ENCODE measurements at regions not wholly inside any gene's neighbourhood (a gene's known extent, or its start where the extent isn't known, plus 50 kb on each side); places are given as distances from the start of the nearest gene placed in this dataset.
A peak's percentile ranks its signal among the peaks of the same experiment; 100 is the strongest.

DNA sequence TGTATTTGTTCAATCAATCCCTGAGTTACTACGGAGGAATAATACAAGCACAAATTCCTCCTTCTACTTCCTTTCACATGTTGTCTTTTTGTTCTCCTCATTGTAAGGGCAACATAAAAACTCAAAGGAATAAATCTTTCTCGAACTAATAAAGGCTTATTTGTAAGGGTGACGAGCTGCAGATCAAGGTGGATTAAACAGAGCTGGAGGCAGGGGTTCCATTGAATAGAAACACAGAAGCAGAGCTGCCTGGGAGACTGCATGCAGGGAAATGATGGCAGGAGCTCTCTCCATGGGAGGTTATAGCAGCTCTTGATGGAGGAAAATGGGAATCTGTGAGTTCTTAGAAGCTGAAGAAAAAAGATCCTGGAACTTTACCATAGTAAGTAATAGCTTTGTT lies 160.2 kb downstream of the CYYR1 start:
- no peak for DNase-seq

- no peak for DNase-seq
These were observed 163.4 kb downstream of the CYYR1 start for GRCh38 chr21:26409735-26410134.

GRCh38 chr21:26408511-26408910 lies 164.6 kb downstream of the CYYR1 start:
- no peak for DNase-seq

DNA sequence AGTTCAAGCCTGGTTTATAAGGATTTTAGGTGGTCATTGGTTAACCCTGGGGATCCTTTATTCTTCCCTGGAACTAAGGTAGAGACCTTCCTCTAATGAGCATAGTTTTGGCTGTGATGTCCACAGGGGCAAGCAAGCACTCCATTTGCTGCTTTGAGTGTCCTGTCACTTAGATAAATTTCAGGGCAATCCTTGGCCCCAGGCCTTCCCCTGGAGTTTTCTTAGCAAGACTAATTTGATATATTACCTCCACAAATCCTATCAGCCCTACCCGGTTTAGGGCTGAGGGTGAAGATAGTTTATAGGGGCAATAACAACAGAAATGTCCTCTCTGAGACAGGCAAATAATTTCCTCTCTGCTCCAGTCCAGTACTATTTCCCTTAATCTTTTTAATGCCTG lies 166.6 kb downstream of the CYYR1 start:
- DNase-seq: no peak

GRCh38 chr21:26405735-26406361 lies 167.2 kb downstream of the CYYR1 start:
- peak in 1 of 2 donors; percentile 4 for DNase-seq

- DNase-seq: no peak
These were observed 168.0 kb downstream of the CYYR1 start for GRCh38 chr21:26405071-26405470.

DNA sequence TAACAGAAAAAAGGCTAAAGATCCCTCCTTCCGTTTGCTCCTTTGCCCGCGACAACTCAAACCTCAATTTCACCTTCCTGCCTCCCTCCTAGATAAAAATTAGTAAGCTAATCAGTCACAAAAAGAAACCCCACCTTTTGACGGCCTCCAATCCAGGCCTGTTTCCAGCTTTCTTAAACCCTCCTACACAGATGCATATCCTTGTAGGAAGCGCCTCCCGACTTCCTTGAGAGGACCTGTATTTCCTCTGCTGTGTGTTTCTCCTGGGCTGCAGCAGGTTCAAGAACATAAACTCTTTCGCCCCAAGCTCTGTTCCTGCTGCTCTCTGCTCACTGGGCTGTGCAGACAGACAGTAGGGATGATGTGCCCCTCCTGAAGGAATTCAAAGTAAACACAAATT lies 168.8 kb downstream of the CYYR1 start:
- DNase-seq: no peak

DNA sequence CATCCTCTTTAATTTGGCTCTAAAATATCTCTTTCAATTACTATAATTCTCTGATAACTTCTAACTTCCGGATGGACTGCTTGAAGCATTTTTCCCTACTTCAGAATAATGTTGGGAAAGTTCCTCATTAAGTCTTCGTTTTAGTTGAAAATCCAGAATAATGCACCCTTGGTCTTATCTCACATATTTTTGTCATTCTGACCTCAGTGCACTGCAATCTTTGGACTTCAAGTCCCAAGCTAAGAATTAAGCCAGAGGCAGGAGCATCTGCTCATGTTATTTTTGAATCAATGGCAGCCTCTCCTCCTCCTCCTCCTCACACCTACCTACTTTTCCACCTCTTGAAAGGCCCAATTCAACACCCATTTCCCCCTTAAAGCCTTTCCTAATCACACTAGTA lies 169.8 kb downstream of the CYYR1 start:
- no peak for DNase-seq

DNA sequence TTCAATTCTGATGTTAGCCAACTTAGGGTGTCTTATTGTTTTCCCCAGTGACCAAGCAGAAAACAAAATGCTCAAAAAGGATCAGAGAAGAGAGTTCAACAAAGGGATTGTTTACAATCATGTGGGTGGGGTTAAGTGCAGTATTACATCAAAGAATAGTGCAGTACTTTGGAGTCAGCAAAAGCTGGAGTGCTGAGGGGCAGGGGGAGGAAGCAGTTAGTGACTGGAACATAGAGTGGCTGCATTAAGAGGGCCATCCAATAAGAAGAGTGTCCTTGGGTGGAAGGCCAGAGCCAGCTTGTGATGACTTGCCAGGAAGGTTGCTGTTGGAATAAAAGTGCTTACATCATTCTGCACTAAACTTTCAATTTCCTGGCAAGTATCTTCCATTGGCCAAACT lies 175.5 kb downstream of the CYYR1 start:
- DNase-seq: no peak

GRCh38 chr21:26394341-26394740 lies 178.7 kb downstream of the CYYR1 start:
- DNase-seq: no peak

DNA sequence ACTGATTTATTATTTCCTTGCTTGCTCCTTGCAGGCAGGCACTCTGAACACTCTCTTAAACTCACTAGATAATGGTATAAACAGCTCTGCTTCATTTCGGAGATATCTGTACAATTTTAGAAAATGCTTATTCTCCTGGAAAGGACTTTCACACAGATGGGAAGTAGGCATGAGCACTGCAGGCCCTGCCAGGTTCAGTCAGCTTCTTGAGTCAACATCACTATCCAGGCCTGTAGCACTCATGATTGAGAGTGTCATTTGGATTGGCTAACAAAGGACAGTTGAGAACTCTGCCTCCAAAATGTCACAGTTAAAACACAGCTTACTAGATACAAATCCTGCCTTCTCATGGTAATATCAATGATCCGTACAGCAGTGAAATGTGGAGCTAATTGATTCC lies 181.9 kb downstream of the CYYR1 start:
- DNase-seq: no peak

GRCh38 chr21:26389971-26390641 lies 183.0 kb downstream of the CYYR1 start:
- no peak for DNase-seq

DNA sequence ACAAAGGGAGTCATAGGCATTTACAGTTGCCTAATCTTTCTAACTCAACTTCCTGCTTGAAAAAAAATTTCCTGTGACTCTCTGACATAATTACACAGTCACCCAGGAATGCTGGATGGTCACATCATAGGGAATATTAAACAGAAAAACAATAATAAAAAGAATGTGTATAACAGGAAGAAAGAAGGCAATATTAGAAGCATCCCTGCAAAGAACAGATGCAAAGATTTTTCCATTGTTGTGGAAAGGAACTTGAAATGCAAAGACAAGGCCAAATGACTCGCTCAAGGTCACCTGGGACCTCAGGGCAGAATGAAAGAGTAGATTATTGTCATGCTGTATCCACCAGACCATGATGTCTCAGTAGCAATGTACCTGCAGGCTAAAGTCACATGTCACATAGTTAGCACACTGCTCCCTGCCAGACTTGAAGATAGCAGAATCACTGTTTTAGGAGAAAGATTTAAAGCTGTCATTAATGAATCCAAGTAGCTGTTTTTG lies 184.3 kb downstream of the CYYR1 start:
- no peak for DNase-seq

DNA sequence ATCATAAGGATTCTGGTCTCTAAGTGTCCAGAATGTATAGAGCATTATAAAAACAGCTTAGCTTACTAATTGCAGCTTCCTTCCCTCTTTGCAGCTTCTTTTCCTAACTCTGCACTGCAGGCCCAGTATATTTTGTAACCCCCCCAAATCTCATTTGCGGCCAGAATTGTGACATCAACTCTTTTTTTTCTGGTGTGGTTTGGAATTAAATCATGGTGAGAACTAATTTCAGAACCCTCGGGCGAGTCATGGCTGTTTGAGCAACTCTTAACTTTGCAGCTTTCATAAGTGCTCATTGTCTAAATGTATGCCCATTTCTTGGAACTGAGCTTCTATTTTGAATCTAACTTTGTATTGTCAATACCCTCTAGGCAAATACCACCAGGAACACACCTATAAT lies 187.4 kb downstream of the CYYR1 start:
- DNase-seq: no peak

DNA sequence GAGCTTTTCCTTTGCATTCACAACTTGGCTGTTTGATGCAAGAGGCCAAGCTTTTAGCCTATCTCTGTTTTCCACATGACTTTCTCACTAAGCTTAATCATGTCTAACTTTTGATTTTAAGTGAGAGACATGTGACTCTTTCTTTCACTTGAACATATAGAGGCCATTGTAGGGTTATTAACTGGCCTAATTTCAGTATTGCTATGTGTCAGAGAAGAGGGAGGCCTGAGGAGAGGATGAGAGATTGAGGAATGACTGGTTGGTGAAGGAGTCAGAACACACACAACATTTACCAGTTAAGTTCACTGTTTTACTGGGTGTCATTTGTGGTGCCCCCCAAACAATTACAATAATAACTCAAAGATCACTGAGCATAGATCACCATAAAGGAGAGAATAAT lies 193.5 kb downstream of the CYYR1 start:
- no peak for DNase-seq

DNA sequence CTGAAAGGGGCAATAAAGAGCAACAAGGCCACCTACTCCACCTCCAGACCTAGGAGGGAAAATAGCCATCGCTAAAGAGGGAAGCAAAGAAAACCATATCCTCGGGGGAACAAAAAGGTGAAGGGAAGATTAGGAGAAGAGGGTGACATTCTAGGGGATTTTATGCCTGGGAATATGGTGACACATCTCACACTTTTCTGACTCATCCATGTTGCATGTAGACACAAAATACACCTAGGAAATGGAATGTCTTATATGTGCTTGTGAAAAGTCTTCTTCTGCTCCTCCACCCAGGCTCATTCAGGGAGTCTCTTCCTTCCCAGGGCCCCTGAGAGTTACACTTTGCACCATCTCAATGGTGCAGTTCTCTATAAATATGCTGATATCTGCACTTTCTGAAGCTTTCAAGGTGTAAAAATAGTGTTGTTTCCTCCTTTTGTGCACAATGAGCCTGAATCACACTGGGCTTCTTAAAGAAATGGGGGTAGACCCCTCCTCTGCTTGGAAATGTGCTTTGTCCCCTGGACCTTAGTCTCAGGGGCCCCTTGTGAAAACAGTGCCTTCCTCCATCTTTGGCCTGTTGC lies 195.9 kb downstream of the CYYR1 start:
- no peak for DNase-seq

DNA sequence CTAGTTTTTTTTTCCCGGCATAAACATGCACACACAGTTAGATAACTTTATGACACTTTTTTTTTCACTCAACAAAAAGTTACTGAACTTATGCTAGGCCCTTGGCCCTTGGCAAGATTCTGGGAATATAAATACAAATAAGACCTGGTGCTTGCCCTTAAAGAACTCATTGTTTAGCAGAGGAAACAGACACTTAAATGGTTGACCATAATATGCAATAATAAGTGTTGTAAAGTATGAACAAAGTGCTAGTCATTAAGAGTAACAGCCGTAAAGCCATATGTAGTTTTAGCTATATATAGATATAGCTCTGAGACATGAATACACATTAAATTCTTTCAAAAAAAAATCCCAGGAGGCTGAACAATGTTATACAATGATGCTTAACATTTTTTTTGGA lies 198.3 kb downstream of the CYYR1 start:
- no peak for DNase-seq

DNA sequence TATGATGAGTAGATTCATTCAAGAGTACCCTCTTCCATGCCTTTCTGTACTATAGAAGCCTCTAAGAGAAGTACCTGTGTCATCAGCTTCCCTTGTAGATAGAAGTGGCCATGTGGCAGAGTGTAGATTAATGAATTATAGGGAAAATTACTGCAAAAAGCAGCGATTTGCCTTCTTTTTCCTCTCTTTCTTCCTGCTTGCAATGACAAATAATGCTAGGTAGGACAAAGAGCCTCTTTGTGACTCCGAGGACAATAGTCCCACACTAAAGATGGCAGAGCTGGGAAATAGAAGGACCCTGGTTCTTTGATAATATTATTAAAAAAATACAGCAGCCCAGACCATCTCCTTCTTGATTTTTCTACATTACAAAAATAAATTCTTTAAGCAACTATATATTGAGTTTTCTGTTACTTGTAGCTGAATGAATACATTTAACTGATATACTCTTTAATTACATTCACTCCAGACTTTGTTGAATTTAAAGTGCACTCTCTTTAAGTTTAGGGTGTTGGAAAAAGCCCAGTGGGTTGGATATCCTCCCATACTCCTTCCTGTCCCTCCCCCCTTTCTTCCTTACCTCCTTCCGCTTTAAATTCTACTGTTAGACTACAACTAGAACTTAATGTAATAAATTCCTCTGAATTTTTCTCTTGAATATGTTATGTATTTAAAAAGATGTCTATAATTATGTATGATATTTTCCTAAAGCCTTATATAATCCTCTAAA lies 198.2 kb upstream of the APP start:
- no peak for DNase-seq

DNA sequence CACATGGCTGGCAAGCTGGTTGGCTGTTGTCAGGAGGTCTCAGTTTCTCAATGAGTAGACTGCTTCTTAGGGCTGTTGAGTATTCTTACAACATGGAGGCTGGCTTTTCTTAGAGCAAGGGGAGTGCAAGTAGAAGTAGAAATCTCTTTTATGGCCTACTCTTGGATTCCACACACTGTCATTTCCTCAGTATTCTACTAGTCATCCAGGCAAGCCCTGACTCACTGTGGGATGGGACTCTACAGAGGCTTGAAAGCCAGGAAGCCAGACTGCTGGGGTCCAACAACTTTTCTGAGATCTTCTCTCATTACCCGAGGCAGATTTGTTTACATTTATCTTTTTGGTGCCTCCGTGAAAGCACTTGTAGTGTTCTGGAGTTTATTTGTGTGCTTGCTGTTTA lies 196.2 kb upstream of the APP start:
- no peak for DNase-seq

- no peak for DNase-seq
These were observed 195.3 kb upstream of the APP start for GRCh38 chr21:26365849-26366248.

DNA sequence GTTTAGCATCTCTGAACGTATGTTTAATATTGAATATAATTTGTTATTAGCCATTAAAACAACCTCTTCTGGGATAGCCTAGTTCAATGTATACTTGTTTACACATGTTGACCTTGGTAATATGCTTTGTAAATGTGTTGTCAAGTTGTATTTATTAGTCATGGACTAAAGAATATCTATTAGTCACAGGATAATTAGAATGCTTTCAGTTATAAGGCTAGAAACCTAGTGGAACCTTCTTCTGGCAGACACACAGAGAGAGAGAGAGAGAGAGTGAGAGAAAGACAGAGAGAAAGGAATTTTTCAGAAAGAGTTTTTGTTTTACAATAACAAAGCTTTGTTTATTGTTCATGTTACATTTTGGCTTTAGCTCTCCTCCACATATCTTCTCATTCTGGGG lies 181.1 kb upstream of the APP start:
- DNase-seq: no peak

- no peak for DNase-seq
These were observed 162.3 kb upstream of the APP start for GRCh38 chr21:26332867-26333266.

DNA sequence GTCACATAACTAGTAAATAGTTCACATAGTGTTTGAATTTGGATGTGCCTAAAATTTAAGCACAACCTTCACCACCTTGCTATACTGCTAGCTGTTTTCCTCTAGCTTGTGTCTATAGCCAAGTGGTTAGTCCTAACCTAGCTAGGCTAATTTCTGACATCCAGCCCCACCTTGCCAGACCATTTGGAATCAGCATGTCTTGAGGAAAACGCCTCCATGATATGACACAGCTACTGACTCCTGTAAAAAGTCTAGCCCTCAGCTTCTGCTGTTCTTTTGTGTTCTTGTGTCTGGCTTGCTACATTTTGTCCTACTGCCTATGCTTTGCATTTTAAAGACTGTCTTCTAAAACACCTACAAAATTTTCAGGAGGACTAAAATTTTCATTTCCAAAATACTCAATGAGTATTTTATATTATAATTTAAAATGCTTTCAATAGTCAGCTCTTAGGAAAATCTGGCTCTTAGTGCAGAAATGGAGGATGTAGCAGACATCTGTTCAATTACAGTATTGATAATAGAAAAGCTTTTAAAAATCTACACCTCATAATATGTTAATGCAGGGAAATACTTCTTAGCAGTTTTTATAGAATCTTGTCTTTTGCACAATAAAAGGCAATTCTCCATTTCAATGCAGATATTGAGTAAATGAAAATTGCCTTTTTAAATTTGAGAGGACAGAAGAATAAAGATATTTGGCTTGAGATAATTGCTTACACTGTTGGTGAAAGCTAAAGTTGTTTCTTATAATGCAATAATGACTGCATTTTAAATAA lies 160.8 kb upstream of the APP start:
- DNase-seq: no peak
